CD8-positive, alpha-beta memory T cell (primary cell): ENCODE measurements at regions not wholly inside any gene's neighbourhood (a gene's known extent, or its start where the extent isn't known, plus 50 kb on each side); places are given as distances from the start of the nearest gene placed in this dataset.

Source experiments
- CTCF ChIA-PET: fragments of 350-600 bp; sonication (Branson Sonifier 250); formaldehyde crosslinking; loops from one replicate; lab custom pipeline; 2021; ENCODE audit warnings: antibody characterized with exemption; lab: Charles Lee
- POLR2A ChIA-PET: fragments of 350-600 bp; sonication (Branson Sonifier 250); formaldehyde crosslinking; loops from one replicate; lab custom pipeline; 2021; ENCODE audit warnings: antibody characterized with exemption; lab: Charles Lee
- DNase-seq, 5 donors: peaks; one replicate each; pipeline versions ENCODE4 v3.0.0 to v3.0.0-alpha.2; 2020 to 2022; ENCODE audit warnings: mixed read lengths in 1 of 5
- H3K27ac ChIP-seq: one replicate; pipeline ENCODE4 v1.7.0; 2013; ENCODE audit warnings: low read depth, mild to moderate bottlenecking, low read length, moderate library complexity
- H3K27me3 ChIP-seq: 2 replicates; pipeline ENCODE4 v1.7.0; 2013; ENCODE audit warnings: low read length, mild to moderate bottlenecking; ENCODE audit not compliant: insufficient read depth, poor library complexity, severe bottlenecking
- H3K36me3 ChIP-seq: 2 replicates; pipeline ENCODE4 v1.7.0; 2013; ENCODE audit warnings: mild to moderate bottlenecking, low read length, moderate library complexity; ENCODE audit not compliant: insufficient read depth
- H3K4me1 ChIP-seq: 2 replicates; pipeline ENCODE4 v1.7.0; 2013; ENCODE audit warnings: mild to moderate bottlenecking, low read length, moderate library complexity; ENCODE audit not compliant: insufficient read depth
- H3K4me3 ChIP-seq: 2 replicates; pipeline ENCODE4 v1.7.0; 2013; ENCODE audit warnings: mild to moderate bottlenecking, low read length
- H3K9me3 ChIP-seq: 2 replicates; pipeline ENCODE4 v1.7.0; 2013; ENCODE audit warnings: mild to moderate bottlenecking, low read length
- H3K27ac Mint-ChIP-seq, 8 donors: one replicate each; pipeline ENCODE4 v1.8.0; 2020 to 2021; ENCODE audit warnings: mixed read lengths in 8 of 8, mild to moderate bottlenecking in 6 of 8, inconsistent platforms in 3 of 8, moderate library complexity in 3 of 8
- H3K27me3 Mint-ChIP-seq, 2 donors: one replicate each; pipeline ENCODE4 v1.8.0; 2020 to 2021; ENCODE audit warnings: mixed read lengths in 2 of 2, mild to moderate bottlenecking in 1 of 2, moderate library complexity in 1 of 2
- H3K36me3 Mint-ChIP-seq, 3 donors: one replicate each; pipeline ENCODE4 v1.8.0; 2020 to 2021; ENCODE audit warnings: mixed read lengths in 3 of 3, inconsistent platforms in 1 of 3, mild to moderate bottlenecking in 1 of 3
- H3K4me1 Mint-ChIP-seq, 3 donors: one replicate each; pipeline ENCODE4 v1.8.0; 2020 to 2021; ENCODE audit warnings: mixed read lengths in 3 of 3, inconsistent platforms in 1 of 3, mild to moderate bottlenecking in 1 of 3
- H3K4me3 Mint-ChIP-seq, 7 donors: one replicate each; pipeline ENCODE4 v1.8.0; 2020 to 2021; ENCODE audit warnings: mixed read lengths in 7 of 7, mild to moderate bottlenecking in 6 of 7, moderate library complexity in 4 of 7, inconsistent platforms in 2 of 7
- H3K9me3 Mint-ChIP-seq, 5 donors: one replicate each; pipeline ENCODE4 v1.8.0; 2020 to 2022; ENCODE audit warnings: mixed read lengths in 5 of 5, mild to moderate bottlenecking in 3 of 5, moderate library complexity in 2 of 5, inconsistent platforms in 1 of 5

DNA sequence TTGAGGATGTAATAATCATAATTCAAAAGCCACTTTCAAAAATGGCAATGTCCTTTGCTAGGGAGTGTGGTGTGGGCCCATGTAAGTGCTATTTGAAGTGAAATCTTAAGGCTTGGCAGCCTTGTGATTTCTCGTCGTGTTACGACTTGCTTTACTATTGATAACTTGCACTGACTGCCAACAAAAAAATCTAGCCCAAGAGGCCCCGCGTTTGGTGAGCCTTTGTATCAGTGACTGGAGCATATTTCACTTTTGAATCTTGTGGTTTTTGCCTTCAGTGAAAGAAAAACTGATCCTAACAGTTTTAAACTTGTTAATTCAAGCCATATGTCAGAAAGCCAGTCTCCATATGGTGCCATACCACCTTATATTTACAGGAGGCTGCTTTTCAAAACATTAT, 248.0 kb downstream of the TMEM182 start:
- H3K4me1 ChIP-seq: no peaks in the 10 kb centered on the region
- ChIA-PET CTCF (no interaction called here), POLR2A (no interaction called here)
- H3K9me3 ChIP-seq: no peaks in the 10 kb centered on the region
- H3K36me3 ChIP-seq: no peaks in the 10 kb centered on the region
- no peak for DNase-seq
- H3K27me3 ChIP-seq: no peaks in the 10 kb centered on the region
- Mint-ChIP-seq H3K36me3 (no peaks in the 10 kb centered on the region), H3K4me3 (no peak overlapping the region), H3K9me3 (peaks cover 0 to 2% (median 0%) of the 10 kb centered on the region in 5 donors), H3K27me3 (no peaks in the 10 kb centered on the region), H3K4me1 (no peaks in the 10 kb centered on the region), H3K27ac (no peak overlapping the region)
- H3K27ac ChIP-seq: no peak overlapping the region
- H3K4me3 ChIP-seq: no peak overlapping the region

DNA sequence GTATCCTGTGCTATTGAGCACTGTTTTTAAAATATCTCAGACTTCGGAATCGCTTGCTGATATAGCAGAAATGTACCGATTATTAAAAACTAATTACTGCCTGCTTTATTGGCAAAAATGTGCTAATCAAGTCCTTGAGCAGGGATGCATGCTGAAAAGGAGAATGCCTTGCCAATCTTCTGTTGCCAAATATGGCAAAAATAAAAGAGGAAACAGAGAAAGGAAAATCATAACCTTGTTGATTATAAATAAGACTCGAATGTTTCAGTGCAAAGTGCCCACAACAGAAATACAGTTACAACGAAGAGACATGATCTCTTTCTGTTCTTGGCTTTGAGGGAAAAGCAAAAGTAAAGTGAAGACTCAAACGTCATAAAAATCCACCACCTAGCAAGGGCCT, 248.5 kb downstream of the TMEM182 start:
- DNase-seq: no peak
- CTCF ChIA-PET: no interaction called here

DNA sequence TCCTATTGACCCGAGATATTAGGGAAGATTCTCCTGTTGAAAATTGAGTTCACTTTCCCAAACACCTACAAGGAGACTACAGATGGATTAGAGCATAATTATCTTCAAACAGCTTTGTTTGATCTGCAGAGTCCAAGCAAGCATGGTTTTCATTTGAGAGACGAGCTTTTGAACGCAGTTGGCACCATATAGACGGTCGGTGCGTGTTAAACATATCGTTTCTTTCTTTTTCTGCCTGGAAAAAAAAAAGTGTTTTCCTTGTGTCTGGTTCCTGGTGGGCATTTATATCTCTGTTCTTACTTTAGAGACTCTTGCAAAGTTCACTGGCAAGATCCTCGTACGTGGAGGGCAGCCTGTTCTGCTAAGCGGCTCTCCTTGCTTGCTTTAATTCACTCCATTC, 248.9 kb downstream of the TMEM182 start:
- Mint-ChIP-seq H3K27me3 (no peaks in the 10 kb centered on the region), H3K4me1 (no peaks in the 10 kb centered on the region), H3K27ac (no peak overlapping the region), H3K4me3 (no peak overlapping the region), H3K36me3 (no peaks in the 10 kb centered on the region), H3K9me3 (peaks cover 0 to 3% (median 0%) of the 10 kb centered on the region in 5 donors)
- no peaks in the 10 kb centered on the region for H3K36me3 ChIP-seq
- H3K27ac ChIP-seq: no peak overlapping the region
- DNase-seq: no peak
- CTCF ChIA-PET: no interaction called here
- H3K27me3 ChIP-seq: no peaks in the 10 kb centered on the region
- no peaks in the 10 kb centered on the region for H3K4me1 ChIP-seq
- POLR2A ChIA-PET: no interaction called here
- no peaks in the 10 kb centered on the region for H3K9me3 ChIP-seq
- H3K4me3 ChIP-seq: no peak overlapping the region

More for the DNA sequence above, 248.5 kb downstream of the TMEM182 start:
- POLR2A ChIA-PET: no interaction called here
- Histone ChIP-seq H3K36me3 (no peaks in the 10 kb centered on the region), H3K27me3 (no peaks in the 10 kb centered on the region), H3K27ac (no peak overlapping the region), H3K4me1 (no peaks in the 10 kb centered on the region), H3K9me3 (no peaks in the 10 kb centered on the region), H3K4me3 (no peak overlapping the region)
- Mint-ChIP-seq H3K36me3 (no peaks in the 10 kb centered on the region), H3K9me3 (peaks cover 0 to 2% (median 0%) of the 10 kb centered on the region in 5 donors), H3K27ac (no peak overlapping the region), H3K4me3 (no peak overlapping the region), H3K27me3 (no peaks in the 10 kb centered on the region), H3K4me1 (no peaks in the 10 kb centered on the region)

DNA sequence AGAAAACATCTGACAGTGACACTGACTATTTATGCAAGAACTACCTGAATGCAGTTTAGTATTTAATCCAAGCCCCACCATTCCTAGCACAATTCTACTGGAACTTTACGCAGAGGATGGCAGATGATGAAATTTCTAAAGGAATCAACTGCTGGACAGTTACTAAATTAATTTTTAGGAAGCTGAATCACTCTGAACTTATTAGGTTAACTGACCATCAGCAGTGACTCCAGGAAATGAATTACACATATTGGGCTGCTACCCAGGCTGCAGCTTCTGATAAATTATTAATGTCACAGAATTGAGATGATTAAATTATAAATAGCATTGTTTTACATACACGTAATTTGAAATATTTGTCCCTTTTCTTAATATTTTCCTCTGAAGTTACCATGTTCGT, 250.8 kb downstream of the TMEM182 start:
- no peaks in the 10 kb centered on the region for H3K36me3 Mint-ChIP-seq
- H3K27ac Mint-ChIP-seq: no peak overlapping the region
- no peaks in the 10 kb centered on the region for H3K27me3 Mint-ChIP-seq
- Histone ChIP-seq H3K4me3 (no peak overlapping the region), H3K27me3 (no peaks in the 10 kb centered on the region), H3K27ac (no peak overlapping the region), H3K9me3 (no peaks in the 10 kb centered on the region), H3K36me3 (no peaks in the 10 kb centered on the region), H3K4me1 (no peaks in the 10 kb centered on the region)
- H3K9me3 Mint-ChIP-seq: peaks cover 0 to 5% (median 0%) of the 10 kb centered on the region in 5 donors
- H3K4me3 Mint-ChIP-seq: no peak overlapping the region
- POLR2A ChIA-PET: no interaction called here
- H3K4me1 Mint-ChIP-seq: no peaks in the 10 kb centered on the region
- no peak for DNase-seq
- CTCF ChIA-PET: no interaction called here

DNA sequence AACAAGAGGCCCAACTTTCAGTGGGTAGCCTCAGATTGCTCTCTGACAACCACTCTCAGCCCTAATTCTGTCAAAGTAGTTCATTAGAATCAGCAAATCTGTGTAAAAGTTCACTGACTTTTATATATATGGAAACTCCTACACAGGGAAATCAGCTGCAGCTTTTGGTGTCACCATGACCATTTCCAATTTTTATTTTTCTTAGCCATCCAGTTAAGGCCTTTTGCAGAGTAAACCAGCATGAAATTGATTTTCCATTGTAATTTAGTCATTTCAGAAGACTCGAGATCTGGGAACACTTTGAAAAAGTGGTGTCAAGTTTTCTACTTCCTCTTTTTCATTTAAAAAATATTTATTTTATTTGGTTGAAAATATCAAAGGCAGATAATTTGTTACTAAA, 263.2 kb downstream of the TMEM182 start:
- H3K4me3 Mint-ChIP-seq: no peak overlapping the region
- no peaks in the 10 kb centered on the region for H3K4me1 Mint-ChIP-seq
- no peak overlapping the region for H3K27ac Mint-ChIP-seq

DNA sequence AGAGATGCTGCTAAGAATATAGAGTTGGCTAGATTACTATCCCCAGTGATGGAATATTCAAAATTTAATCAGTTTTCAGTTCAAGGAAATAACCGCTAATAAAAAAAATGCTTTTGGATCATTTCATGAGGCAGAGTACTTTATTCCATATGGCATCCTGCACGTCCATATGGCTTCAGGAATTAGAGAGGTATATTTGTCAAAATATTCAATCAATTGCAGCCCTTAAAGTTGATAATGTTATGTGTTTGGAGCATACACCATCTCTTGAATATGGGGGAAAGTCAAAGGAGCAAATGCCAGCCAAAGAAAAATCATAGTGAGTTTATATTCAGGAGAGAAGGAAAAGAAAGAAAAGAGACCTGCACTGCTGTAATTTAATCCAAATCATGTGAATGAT, 266.4 kb downstream of the TMEM182 start:
- POLR2A ChIA-PET: no interaction called here
- H3K27me3 ChIP-seq: no peaks in the 10 kb centered on the region
- Mint-ChIP-seq H3K4me1 (no peaks in the 10 kb centered on the region), H3K27ac (no peak overlapping the region), H3K27me3 (no peaks in the 10 kb centered on the region), H3K4me3 (no peak overlapping the region), H3K9me3 (peaks cover 0 to 13% (median 6%) of the 10 kb centered on the region in 5 donors), H3K36me3 (no peaks in the 10 kb centered on the region)
- H3K36me3 ChIP-seq: no peaks in the 10 kb centered on the region
- no peak overlapping the region for H3K4me3 ChIP-seq
- no peaks in the 10 kb centered on the region for H3K4me1 ChIP-seq
- no peaks in the 10 kb centered on the region for H3K9me3 ChIP-seq
- DNase-seq: no peak
- CTCF ChIA-PET: no interaction called here
- no peak overlapping the region for H3K27ac ChIP-seq

More for the DNA sequence above, 263.2 kb downstream of the TMEM182 start:
- H3K9me3 Mint-ChIP-seq: peaks cover 0 to 9% (median 6%) of the 10 kb centered on the region in 5 donors
- Histone ChIP-seq H3K36me3 (no peaks in the 10 kb centered on the region), H3K27me3 (no peaks in the 10 kb centered on the region), H3K9me3 (no peaks in the 10 kb centered on the region), H3K4me3 (no peak overlapping the region), H3K27ac (no peak overlapping the region), H3K4me1 (no peaks in the 10 kb centered on the region)
- DNase-seq: no peak
- no peaks in the 10 kb centered on the region for H3K36me3 Mint-ChIP-seq
- ChIA-PET CTCF (no interaction called here), POLR2A (no interaction called here)
- H3K27me3 Mint-ChIP-seq: no peaks in the 10 kb centered on the region
